ENCODE measurements at regions not wholly inside any gene's neighbourhood (a gene's known extent, or its start where the extent isn't known, plus 50 kb on each side); places are given as distances from the start of the nearest gene placed in this dataset.

- no peak for TF ChIP-seq POLR2A (IDR thresholded peaks at IDR 0.05)
- TF ChIP-seq CTCF (IDR thresholded peaks at IDR 0.05): no peak
- TF ChIP-seq EP300 (IDR thresholded peaks at IDR 0.05): no peak
Observed at GRCh38 chr22:44585559-44586350, 87.7 kb upstream of the RTL6 start.
